IMR-90 (cell line): ENCODE measurements at regions not wholly inside any gene's neighbourhood (a gene's known extent, or its start where the extent isn't known, plus 50 kb on each side); places are given as distances from the start of the nearest gene placed in this dataset.

Experiments used
- BHLHE40 ChIP-seq: fragments of 150-350 bp; IDR thresholded peaks from 2 replicates; pipeline ENCODE4 v1.6.1; 2016; ENCODE audit warnings: mild to moderate bottlenecking, low read depth, low read length
- CEBPB ChIP-seq: IDR thresholded peaks from 2 replicates; pipeline ENCODE4 v1.6.1; 2012; ENCODE audit warnings: low read depth, low read length, improper control_type of control experiment
- CTCF ChIP-seq: conservative IDR thresholded peaks from 2 replicates; pipeline ENCODE4 v1.5.1; 2012; ENCODE audit warnings: mild to moderate bottlenecking, low read depth, low read length, improper control_type of control experiment
- FOS ChIP-seq: fragments of 150-350 bp; IDR thresholded peaks from 2 replicates; pipeline ENCODE4 v1.6.1; 2016; ENCODE audit warnings: low read depth, low read length
- MAFK ChIP-seq: IDR thresholded peaks from 2 replicates; pipeline ENCODE4 v1.6.1; 2012; ENCODE audit warnings: low read depth, low read length, improper control_type of control experiment
- MAZ ChIP-seq: IDR thresholded peaks from 2 replicates; pipeline ENCODE4 v1.6.1; 2012; ENCODE audit warnings: low read depth, mild to moderate bottlenecking, low read length, improper control_type of control experiment, moderate library complexity, borderline replicate concordance
- MXI1 ChIP-seq: IDR thresholded peaks from 2 replicates; pipeline ENCODE4 v1.6.1; 2012; ENCODE audit warnings: low read depth, mild to moderate bottlenecking, low read length, moderate library complexity, borderline replicate concordance
- POLR2A ChIP-seq: IDR thresholded peaks from 2 replicates; pipeline ENCODE4 v1.6.1; 2012; ENCODE audit warnings: mild to moderate bottlenecking, low read depth, low read length
- RAD21 ChIP-seq: IDR thresholded peaks from 2 replicates; pipeline ENCODE4 v1.6.1; 2012; ENCODE audit warnings: low read length, improper control_type of control experiment
- RFX5 ChIP-seq: IDR thresholded peaks from 2 replicates; pipeline ENCODE4 v1.8.0; 2012; ENCODE audit warnings: low read depth, mild to moderate bottlenecking, low read length, moderate library complexity
- TF ChIP-seq, protein P1 (sequence below): fragments of 150-350 bp; IDR thresholded peaks from 2 replicates; pipeline ENCODE4 v1.6.1; 2016; ENCODE audit warnings: low read depth, mild to moderate bottlenecking, low read length, moderate library complexity, borderline replicate concordance

GRCh38 chr2:234250926-234251325 lies 200.4 kb downstream of the SPP2 start:
- TF ChIP-seq CTCF = no peak
- TF ChIP-seq POLR2A = no peak
- TF ChIP-seq MAZ = no peak
- TF ChIP-seq CEBPB = no peak
- no peak for TF ChIP-seq MAFK
- no peak for TF ChIP-seq RAD21
- no peak for TF ChIP-seq RFX5
- TF ChIP-seq FOS = no peak
- TF ChIP-seq, protein P1, sequence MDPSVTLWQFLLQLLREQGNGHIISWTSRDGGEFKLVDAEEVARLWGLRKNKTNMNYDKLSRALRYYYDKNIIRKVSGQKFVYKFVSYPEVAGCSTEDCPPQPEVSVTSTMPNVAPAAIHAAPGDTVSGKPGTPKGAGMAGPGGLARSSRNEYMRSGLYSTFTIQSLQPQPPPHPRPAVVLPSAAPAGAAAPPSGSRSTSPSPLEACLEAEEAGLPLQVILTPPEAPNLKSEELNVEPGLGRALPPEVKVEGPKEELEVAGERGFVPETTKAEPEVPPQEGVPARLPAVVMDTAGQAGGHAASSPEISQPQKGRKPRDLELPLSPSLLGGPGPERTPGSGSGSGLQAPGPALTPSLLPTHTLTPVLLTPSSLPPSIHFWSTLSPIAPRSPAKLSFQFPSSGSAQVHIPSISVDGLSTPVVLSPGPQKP = no peak
- TF ChIP-seq MXI1 = no peak
- TF ChIP-seq BHLHE40 = no peak
